ENCODE measurements at regions not wholly inside any gene's neighbourhood (a gene's known extent, or its start where the extent isn't known, plus 50 kb on each side); places are given as distances from the start of the nearest gene placed in this dataset.
"Not testable (repeated sequence)": the region's sequence is repeated elsewhere in the genome, so short reads cannot be mapped to it uniquely, and the experiment has no call there.

- not testable (repeated sequence) for TF ChIP-seq EZH2 (IDR thresholded peaks at IDR 0.05; ENCODE audit: borderline replicate concordance, low read depth, low read length, poor library complexity, severe bottlenecking)
- TF ChIP-seq, protein P1, sequence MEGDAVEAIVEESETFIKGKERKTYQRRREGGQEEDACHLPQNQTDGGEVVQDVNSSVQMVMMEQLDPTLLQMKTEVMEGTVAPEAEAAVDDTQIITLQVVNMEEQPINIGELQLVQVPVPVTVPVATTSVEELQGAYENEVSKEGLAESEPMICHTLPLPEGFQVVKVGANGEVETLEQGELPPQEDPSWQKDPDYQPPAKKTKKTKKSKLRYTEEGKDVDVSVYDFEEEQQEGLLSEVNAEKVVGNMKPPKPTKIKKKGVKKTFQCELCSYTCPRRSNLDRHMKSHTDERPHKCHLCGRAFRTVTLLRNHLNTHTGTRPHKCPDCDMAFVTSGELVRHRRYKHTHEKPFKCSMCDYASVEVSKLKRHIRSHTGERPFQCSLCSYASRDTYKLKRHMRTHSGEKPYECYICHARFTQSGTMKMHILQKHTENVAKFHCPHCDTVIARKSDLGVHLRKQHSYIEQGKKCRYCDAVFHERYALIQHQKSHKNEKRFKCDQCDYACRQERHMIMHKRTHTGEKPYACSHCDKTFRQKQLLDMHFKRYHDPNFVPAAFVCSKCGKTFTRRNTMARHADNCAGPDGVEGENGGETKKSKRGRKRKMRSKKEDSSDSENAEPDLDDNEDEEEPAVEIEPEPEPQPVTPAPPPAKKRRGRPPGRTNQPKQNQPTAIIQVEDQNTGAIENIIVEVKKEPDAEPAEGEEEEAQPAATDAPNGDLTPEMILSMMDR (conservative IDR thresholded peaks at IDR 0.05; ENCODE audit: low read depth, low read length), result not testable (repeated sequence)
Observed at GRCh38 chr7:152538346-152539189, 102.8 kb upstream of the KMT2C start.
